ENCODE measurements at regions not wholly inside any gene's neighbourhood (a gene's known extent, or its start where the extent isn't known, plus 50 kb on each side); places are given as distances from the start of the nearest gene placed in this dataset.

GRCh38 chr12:78759367-78759766, 105.2 kb upstream of the SYT1 start:
- TF ChIP-seq CTCF (conservative IDR thresholded peaks at IDR 0.05; ENCODE audit: low read length) = no peak
- no peak for TF ChIP-seq EZH2phosphoT487 (IDR thresholded peaks at IDR 0.05; ENCODE audit: borderline replicate concordance)

Measured in Loucy (cell line).